WERI-Rb-1 (cell line): ENCODE measurements at regions not wholly inside any gene's neighbourhood (a gene's known extent, or its start where the extent isn't known, plus 50 kb on each side); places are given as distances from the start of the nearest gene placed in this dataset.
"Not testable (repeated sequence)": the region's sequence is repeated elsewhere in the genome, so short reads cannot be mapped to it uniquely, and the experiment has no call there.

Experiments used
- DNase-seq: peaks from one replicate; pipeline ENCODE4 v3.0.0-alpha.2; 2020
- H3K27ac ChIP-seq: fragments of 250-450 bp; sonication (Bioruptor Pico); 2 replicates; pipeline ENCODE4 v1.5.1; 2020; ENCODE audit warnings: mild to moderate bottlenecking, moderate library complexity
- H3K27me3 ChIP-seq: fragments of 250-450 bp; sonication (Bioruptor Pico); 2 replicates; pipeline ENCODE4 v1.5.1; 2021; ENCODE audit warnings: mild to moderate bottlenecking, low read depth, moderate library complexity; ENCODE audit not compliant: insufficient read depth, severe bottlenecking
- H3K36me3 ChIP-seq: fragments of 250-450 bp; sonication (Bioruptor Pico); 2 replicates; pipeline ENCODE4 v1.5.1; 2020; ENCODE audit warnings: mild to moderate bottlenecking, moderate library complexity
- H3K4me3 ChIP-seq: 2 replicates; pipeline ENCODE4 v1.5.1; 2011; ENCODE audit warnings: low read depth, mild to moderate bottlenecking, control low read depth, low read length
- H3K9me3 ChIP-seq: fragments of 250-450 bp; sonication (Bioruptor Pico); 2 replicates; pipeline ENCODE4 v1.5.1; 2021; ENCODE audit warnings: mild to moderate bottlenecking, moderate library complexity; ENCODE audit not compliant: severe bottlenecking
- TF ChIP-seq, protein P1 (sequence below): IDR thresholded peaks from 2 replicates; pipeline ENCODE4 v1.5.1; 2011; ENCODE audit warnings: low read depth, mild to moderate bottlenecking, control low read depth, inconsistent platforms, low read length

- H3K27me3 ChIP-seq = no peaks in the 10 kb centered on the region
- H3K4me3 ChIP-seq = no peak overlapping the region
- H3K9me3 ChIP-seq = no peaks in the 10 kb centered on the region
- no peak for DNase-seq
- H3K36me3 ChIP-seq = no peaks in the 10 kb centered on the region
- H3K27ac ChIP-seq = no peak overlapping the region
- TF ChIP-seq, protein P1, sequence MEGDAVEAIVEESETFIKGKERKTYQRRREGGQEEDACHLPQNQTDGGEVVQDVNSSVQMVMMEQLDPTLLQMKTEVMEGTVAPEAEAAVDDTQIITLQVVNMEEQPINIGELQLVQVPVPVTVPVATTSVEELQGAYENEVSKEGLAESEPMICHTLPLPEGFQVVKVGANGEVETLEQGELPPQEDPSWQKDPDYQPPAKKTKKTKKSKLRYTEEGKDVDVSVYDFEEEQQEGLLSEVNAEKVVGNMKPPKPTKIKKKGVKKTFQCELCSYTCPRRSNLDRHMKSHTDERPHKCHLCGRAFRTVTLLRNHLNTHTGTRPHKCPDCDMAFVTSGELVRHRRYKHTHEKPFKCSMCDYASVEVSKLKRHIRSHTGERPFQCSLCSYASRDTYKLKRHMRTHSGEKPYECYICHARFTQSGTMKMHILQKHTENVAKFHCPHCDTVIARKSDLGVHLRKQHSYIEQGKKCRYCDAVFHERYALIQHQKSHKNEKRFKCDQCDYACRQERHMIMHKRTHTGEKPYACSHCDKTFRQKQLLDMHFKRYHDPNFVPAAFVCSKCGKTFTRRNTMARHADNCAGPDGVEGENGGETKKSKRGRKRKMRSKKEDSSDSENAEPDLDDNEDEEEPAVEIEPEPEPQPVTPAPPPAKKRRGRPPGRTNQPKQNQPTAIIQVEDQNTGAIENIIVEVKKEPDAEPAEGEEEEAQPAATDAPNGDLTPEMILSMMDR = no peak
Observed at GRCh38 chr18:70700496-70700895, 411.7 kb downstream of the SOCS6 start.

- TF ChIP-seq, protein P1 = no peak
- H3K27me3 ChIP-seq = no peaks in the 10 kb centered on the region
- no peaks in the 10 kb centered on the region for H3K36me3 ChIP-seq
- DNase-seq = no peak
- no peak overlapping the region for H3K4me3 ChIP-seq
- H3K27ac ChIP-seq = no peak overlapping the region
- no peaks in the 10 kb centered on the region for H3K9me3 ChIP-seq
Observed at GRCh38 chr18:70698574-70698973, 409.7 kb downstream of the SOCS6 start.

GRCh38 chr18:70693246-70693645, 404.4 kb downstream of the SOCS6 start:
- H3K4me3 ChIP-seq = no peak overlapping the region
- H3K27me3 ChIP-seq = no peaks in the 10 kb centered on the region
- no peaks in the 10 kb centered on the region for H3K9me3 ChIP-seq
- H3K36me3 ChIP-seq = no peaks in the 10 kb centered on the region
- TF ChIP-seq, protein P1 = no peak
- no peak overlapping the region for H3K27ac ChIP-seq
- peak; percentile 15 for DNase-seq

- DNase-seq, H3K9me3 ChIP-seq, H3K4me3 ChIP-seq, H3K27ac ChIP-seq, H3K36me3 ChIP-seq, H3K27me3 ChIP-seq: not testable (repeated sequence)
Observed at GRCh38 chr18:70689765-70690164, 400.9 kb downstream of the SOCS6 start.

DNA sequence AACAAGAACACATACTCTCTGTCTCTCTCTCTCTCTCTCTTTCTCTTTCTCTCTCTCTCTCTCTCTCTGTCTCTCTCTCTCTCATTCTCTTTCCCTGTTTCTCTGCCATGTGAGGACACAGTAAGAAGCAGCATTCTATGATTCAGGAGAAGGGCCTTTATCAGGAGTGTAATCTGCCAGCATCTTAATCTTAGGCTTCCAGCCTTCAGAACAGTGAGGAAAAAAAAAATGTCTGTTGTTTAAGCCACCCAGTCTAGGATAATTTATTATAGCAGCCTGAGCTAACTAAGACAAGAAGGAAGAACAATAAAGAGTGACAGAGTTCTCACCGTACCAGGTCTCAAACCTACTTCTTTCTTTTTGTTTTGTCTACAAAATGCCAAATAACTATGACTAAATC, 399.4 kb downstream of the SOCS6 start:
- Histone ChIP-seq H3K27me3 (no peaks in the 10 kb centered on the region), H3K9me3 (no peaks in the 10 kb centered on the region), H3K36me3 (no peaks in the 10 kb centered on the region), H3K4me3 (no peak overlapping the region), H3K27ac (no peak overlapping the region)
- DNase-seq = no peak
- TF ChIP-seq, protein P1 = no peak

- no peaks in the 10 kb centered on the region for H3K27me3 ChIP-seq
- TF ChIP-seq, protein P1 = no peak
Observed at GRCh38 chr18:70684821-70685220, 396.0 kb downstream of the SOCS6 start.

More at GRCh38 chr18:70684821-70685220, 396.0 kb downstream of the SOCS6 start:
- Histone ChIP-seq H3K27ac (no peak overlapping the region), H3K4me3 (no peak overlapping the region), H3K9me3 (no peaks in the 10 kb centered on the region), H3K36me3 (no peaks in the 10 kb centered on the region)
- DNase-seq = no peak
